ENCODE measurements at regions not wholly inside any gene's neighbourhood (a gene's known extent, or its start where the extent isn't known, plus 50 kb on each side); places are given as distances from the start of the nearest gene placed in this dataset.

GRCh38 chr3:43817064-43817463, 126.3 kb downstream of the ABHD5 start:
- Histone ChIP-seq H3K36me3 (replicated peaks in 1 of 2; ENCODE audit: control insufficient read depth in 1 of 2, insufficient read depth in 2 of 2, low read length in 1 of 2) (no peaks in the 10 kb centered on the region), H2AFZ (ENCODE audit: low read depth) (no peak overlapping the region), H3K9me2 (no peaks in the 10 kb centered on the region), H3K27me3 (ENCODE audit: insufficient read depth) (peaks cover 4% of the 10 kb centered on the region; the same call in 1 of the 2 replicates), H4K20me1 (ENCODE audit: insufficient read depth) (no peaks in the 10 kb centered on the region), H3K79me2 (ENCODE audit: insufficient read depth) (no peaks in the 10 kb centered on the region), H3K9me3 (no peaks in the 10 kb centered on the region), H3K4me2 (no peak overlapping the region), H3K4me1 (ENCODE audit: control insufficient read depth in 1 of 2, insufficient read depth in 2 of 2, low read depth in 1 of 2, low read length in 1 of 2) (no peaks in the 10 kb centered on the region), H3K27ac (ENCODE audit: low read depth in 2 of 2, low read length in 1 of 2) (no peak overlapping the region), H3K4me3 (ENCODE audit: low read depth in 2 of 2, low read length in 1 of 2) (no peak overlapping the region), H3K9ac (no peak overlapping the region), H3F3A (replicated peaks; ENCODE audit: insufficient read depth) (no peaks in the 10 kb centered on the region)
- ChIA-PET POLR2A (no interaction called here), CTCF (no interaction called here)
- TF ChIP-seq PBX3 (IDR thresholded peaks at IDR 0.05), result no peak
- no peak for TF ChIP-seq SMC3 (IDR thresholded peaks at IDR 0.05; ENCODE audit: low read depth, low read length)
- TF ChIP-seq, protein P1, sequence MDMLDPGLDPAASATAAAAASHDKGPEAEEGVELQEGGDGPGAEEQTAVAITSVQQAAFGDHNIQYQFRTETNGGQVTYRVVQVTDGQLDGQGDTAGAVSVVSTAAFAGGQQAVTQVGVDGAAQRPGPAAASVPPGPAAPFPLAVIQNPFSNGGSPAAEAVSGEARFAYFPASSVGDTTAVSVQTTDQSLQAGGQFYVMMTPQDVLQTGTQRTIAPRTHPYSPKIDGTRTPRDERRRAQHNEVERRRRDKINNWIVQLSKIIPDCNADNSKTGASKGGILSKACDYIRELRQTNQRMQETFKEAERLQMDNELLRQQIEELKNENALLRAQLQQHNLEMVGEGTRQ (IDR thresholded peaks at IDR 0.05; ENCODE audit: borderline replicate concordance, low read depth, low read length), result no peak
- TF ChIP-seq RAD21 (IDR thresholded peaks at IDR 0.05; ENCODE audit: low read length), result no peak
- no peak for TF ChIP-seq CTCF (IDR thresholded peaks at IDR 0.05)
- TF ChIP-seq GABPA (IDR thresholded peaks at IDR 0.05; ENCODE audit: low read depth), result no peak
- TF ChIP-seq NFIC (IDR thresholded peaks at IDR 0.05; ENCODE audit: borderline replicate concordance), result no peak
- TF ChIP-seq JUND (IDR thresholded peaks at IDR 0.05), result no peak
- TF ChIP-seq MEF2A (IDR thresholded peaks at IDR 0.05; ENCODE audit: borderline replicate concordance, low read depth), result no peak
- TF ChIP-seq, protein P2, sequence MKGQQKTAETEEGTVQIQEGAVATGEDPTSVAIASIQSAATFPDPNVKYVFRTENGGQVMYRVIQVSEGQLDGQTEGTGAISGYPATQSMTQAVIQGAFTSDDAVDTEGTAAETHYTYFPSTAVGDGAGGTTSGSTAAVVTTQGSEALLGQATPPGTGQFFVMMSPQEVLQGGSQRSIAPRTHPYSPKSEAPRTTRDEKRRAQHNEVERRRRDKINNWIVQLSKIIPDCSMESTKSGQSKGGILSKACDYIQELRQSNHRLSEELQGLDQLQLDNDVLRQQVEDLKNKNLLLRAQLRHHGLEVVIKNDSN (IDR thresholded peaks at IDR 0.05; ENCODE audit: borderline replicate concordance, low read depth), result no peak
- TF ChIP-seq FOSL2 (IDR thresholded peaks at IDR 0.05; ENCODE audit: borderline replicate concordance, low read depth), result no peak
- TF ChIP-seq RFX5 (IDR thresholded peaks at IDR 0.05; ENCODE audit: low read length), result no peak
- no peak for TF ChIP-seq TEAD4 (IDR thresholded peaks at IDR 0.05; ENCODE audit: borderline replicate concordance, insufficient read depth)
- no peak for TF ChIP-seq REST (IDR thresholded peaks at IDR 0.05; ENCODE audit: low read depth, low read length)
- TF ChIP-seq SIN3A (IDR thresholded peaks at IDR 0.05; ENCODE audit: borderline replicate concordance, low read depth, low read length), result no peak
- DNase-seq, result no peak
- 17% methylated on average over 2 of the region's 2 CpGs for WGBS (ENCODE audit: low lambda C conversion rate)
